Fibroblast of peridontal ligament (primary cell): ENCODE measurements at regions not wholly inside any gene's neighbourhood (a gene's known extent, or its start where the extent isn't known, plus 50 kb on each side); places are given as distances from the start of the nearest gene placed in this dataset.
"Not testable (repeated sequence)": the region's sequence is repeated elsewhere in the genome, so short reads cannot be mapped to it uniquely, and the experiment has no call there.

Experiments
- DNase-seq: peaks from one replicate; pipeline ENCODE4 v3.0.0-alpha.2; 2010; ENCODE audit errors: extremely low read depth

- DNase-seq: no peak
Observed at GRCh38 chr14:27608377-27608776, 1010.5 kb upstream of the NOVA1 start.

DNA sequence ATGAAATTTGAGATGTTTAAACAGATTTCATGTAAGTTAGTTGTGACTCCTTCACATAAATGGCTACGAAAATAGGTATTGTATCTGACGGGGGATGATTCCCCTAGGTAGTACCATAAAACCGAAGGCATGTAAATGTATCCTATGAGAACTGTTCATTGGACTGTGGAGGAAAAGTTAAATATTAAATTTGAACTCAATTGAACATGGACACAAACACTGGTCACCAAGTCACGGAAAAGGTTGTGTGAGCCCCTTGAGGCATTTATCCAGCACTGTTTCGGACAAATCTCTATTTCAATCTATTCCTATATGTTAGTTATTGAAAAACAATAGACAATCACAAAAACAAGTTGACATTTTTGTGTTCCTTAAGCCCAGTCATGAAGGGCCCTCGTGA, 1014.3 kb upstream of the NOVA1 start:
- no peak for DNase-seq

DNA sequence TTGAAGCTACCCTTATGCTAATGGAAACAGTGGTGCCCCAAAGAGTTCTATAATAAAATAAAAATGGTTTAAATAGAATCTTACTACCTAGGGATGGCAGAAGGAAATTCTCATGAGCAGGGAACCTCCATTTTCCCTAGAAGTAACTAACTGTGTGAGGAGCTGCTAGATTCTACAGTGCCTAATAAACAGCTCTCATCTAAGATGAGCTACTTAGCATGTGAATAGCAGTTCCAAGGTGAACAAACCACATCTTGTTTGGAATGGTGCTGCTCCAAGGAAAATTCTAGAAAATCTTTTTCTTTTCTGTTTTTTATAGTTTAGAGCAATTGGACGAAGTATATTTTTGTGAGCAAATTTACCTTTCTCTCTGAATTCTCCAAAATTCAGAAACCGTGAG, 1015.3 kb upstream of the NOVA1 start:
- no peak for DNase-seq

- no peak for DNase-seq
Observed at GRCh38 chr14:27623782-27624181, 1025.9 kb upstream of the NOVA1 start.

DNA sequence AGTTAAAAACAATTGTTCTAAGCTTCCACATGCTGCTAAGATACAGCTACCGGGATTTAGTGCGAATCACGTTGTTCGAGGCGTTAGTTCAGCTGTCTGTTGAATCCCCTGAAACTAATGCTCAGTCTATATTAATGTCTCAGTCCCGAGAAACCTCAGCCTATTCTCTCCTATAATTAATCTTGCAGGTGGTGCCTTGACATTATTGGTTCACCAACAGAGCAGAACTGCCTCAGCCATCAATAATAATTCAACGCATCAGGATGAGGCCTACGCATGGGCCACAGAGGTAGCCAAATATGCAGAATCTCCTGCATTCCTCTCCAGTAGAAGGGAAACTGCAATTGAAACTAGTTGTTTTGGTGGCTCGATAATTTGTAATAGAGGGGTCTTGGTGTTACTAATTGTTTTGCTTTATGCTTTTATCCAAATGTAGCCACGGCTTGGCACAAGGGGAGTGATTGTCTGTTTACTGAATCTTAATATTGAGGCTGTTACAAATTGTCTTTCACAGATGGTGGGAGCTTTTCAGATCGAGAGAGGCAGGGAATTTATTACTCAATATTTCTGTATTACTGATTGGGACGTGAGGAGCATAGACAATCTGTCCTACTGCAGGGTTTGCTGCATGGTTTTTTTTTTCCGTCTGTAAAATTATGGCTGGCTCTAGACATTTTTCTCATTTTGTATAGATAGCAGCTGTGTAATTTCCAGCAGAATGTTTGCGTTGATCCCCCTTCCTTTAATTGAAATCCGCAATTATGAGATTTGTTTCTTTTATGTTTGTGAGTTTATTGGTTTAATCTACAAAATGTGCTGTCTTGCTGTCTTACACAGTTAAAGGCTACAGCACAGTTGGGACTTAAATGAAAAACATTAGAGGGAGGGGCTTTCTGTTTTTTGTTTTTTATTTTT, 1036.5 kb upstream of the NOVA1 start:
- no peak for DNase-seq

- DNase-seq: not testable (repeated sequence)
Observed at GRCh38 chr14:27640688-27641087, 1042.9 kb upstream of the NOVA1 start.

DNA sequence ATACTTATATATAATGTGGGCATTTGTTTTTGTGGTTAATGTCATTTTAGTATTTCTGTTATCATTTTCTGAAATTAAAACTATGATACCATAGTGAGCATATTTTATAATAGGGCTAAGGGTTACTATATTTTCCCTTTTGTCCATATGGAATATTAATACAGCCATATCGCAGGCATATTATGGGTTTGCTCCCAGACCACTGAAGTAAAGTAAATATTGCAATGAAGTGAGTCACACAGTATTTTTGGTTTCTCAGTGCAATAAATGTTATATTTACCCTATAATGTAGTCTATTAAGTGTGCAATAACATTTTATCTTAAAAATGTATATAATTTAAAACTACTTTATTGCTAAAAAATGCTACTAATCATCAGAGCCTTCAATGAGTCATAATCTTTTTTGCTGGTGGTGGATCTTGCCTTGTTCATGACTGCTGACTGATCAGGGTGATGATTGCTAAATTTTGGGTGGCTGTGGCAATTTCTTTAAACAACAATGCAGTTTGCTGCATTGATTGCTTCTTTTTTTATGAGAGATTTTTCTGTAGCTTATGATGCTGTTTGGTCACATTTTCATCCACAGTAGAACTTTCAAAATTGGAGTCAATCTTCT, 1044.5 kb upstream of the NOVA1 start:
- DNase-seq: no peak

GRCh38 chr14:27660683-27661082, 1062.8 kb upstream of the NOVA1 start:
- DNase-seq: no peak

GRCh38 chr14:27668531-27668930, 1070.7 kb upstream of the NOVA1 start:
- DNase-seq: no peak

- no peak for DNase-seq
Observed at GRCh38 chr14:27672047-27672446, 1074.2 kb upstream of the NOVA1 start.

DNA sequence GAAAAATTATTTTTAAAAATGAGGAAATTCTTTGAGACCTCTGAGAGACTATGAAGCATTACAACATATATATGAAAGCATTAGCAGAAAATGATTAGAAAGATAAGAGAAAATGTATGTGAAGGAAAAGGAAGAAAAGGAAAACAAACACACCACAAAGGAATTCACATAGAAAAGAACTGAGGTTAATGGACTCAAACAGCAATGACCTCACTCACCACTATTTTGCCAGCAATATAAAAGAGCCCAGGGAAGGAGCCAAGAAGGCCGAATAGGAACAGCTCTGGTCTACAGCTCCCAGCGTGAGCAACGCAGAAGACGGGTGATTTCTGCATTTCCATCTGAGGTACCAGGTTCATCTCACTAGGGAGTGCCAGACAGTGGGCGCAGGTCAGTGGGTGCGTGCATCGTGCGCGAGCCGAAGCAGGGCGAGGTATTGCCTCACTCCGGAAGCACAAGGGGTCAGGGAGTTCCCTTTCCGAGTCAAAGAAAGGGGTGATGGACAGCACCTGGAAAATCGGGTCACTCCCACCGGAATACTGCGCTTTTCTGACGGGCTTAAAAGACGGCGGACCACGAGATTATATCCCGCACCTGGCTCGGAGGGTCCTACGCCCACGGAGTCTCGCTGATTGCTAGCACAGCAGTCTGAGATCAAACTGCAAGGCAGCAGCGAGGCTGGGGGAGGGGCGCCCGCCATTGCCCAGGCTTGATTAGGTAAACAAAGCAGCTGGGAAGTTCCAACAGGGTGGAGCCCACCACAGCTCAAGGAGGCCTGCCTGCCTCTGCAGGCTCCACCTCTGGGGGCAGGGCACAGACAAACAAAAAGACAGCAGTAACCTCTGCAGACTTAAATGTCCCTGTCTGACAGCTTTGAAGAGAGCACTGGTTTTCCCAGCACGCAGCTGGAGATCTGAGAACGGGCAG, 1075.2 kb upstream of the NOVA1 start:
- DNase-seq: not testable (repeated sequence)

- DNase-seq: no peak
Observed at GRCh38 chr14:27686137-27686536, 1080.5 kb upstream of the FOXG1 start.

GRCh38 chr14:27688841-27689444, 1077.6 kb upstream of the FOXG1 start:
- no peak for DNase-seq

DNA sequence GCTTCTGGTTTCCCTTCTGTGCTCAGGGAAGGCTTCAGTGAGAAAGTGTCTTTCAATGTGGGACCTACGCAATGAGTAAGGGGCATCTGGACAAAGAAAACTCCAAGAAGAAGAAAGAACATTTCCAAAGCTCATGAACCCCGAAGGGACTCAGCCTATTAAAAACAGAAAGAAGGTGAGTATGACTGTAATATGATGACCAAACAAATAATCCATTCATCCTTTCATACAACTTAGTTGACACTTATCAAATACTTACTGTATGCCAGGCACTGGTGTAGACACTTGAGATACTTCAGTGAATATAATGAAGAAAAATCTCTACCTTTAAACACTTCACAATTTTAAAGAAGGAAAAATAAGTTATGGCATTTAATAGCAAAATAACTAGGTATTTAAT, 1054.2 kb upstream of the FOXG1 start:
- no peak for DNase-seq

GRCh38 chr14:27715561-27715960, 1051.0 kb upstream of the FOXG1 start:
- no peak for DNase-seq

GRCh38 chr14:27721760-27722159, 1044.8 kb upstream of the FOXG1 start:
- no peak for DNase-seq

DNA sequence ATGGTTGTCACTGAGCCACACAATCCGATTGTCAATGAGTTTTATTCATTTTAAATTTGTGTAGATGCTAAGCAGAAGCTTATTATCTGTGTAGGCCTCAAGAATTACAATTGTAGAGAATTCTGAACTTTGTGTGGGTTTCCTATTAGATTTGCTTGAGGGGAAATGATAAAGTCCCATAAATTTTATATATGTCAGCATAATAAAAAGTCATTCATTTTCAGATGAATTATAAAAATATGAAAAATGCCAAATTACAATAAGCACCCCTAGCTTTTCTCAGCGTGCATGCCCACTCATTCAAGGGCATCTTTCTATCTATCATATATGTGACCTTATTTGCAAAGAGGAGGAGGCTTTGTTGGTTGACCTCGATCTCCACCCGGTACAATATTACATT, 1041.1 kb upstream of the FOXG1 start:
- no peak for DNase-seq

- DNase-seq: no peak
Observed at GRCh38 chr14:27727251-27727770, 1039.3 kb upstream of the FOXG1 start.

GRCh38 chr14:27730204-27730603, 1036.4 kb upstream of the FOXG1 start:
- no peak for DNase-seq

DNA sequence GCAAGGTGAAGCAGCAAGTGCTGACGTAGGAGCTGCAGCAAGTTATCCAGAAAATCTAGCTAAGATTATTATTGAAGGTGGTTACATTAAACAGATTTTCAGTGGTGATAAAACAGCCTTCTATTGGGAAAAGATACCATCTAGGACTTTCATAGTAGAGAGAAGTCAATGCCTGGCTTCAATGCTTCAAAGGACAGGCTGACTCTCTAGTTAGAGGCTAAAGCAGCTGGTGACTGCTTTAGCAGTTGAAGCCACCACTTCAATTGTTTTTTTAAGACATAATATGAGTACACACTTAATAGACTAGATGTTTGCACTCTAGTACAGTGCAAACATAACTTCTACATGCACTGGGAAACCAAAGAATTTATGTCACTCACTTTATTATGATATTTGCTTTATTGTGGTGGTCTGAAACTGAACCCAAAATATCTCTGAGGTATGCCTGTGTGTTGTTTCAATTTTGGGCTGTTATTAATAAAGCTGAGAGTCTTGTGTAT, 1026.9 kb upstream of the FOXG1 start:
- no peak for DNase-seq

DNA sequence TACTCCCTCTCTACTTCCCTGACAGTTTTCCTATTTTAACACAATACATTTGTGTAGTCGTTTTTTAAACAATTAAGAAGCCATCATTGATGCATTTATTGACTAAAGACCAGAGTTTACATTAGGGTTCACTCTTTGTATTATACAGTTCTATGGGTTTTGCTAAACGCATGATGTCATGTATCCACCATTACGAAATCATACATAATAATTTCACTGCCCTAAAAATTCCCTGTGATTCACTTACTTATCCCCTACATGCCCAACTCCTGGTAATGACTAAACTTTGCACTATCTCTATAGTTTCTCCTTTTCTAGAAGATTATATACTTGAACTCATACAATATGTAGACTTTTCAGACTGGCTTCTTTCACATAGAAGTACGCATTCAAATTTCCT, 1016.5 kb upstream of the FOXG1 start:
- no peak for DNase-seq
